T-helper 1 cell treated with Interleukin-12 subunit alpha and Interleukin-12 subunit beta and Interleukin-4 antibody, amounts not matched to agents 30 μg/mL and 1 μg/mL, for 36 hours (primary cell): ENCODE measurements at regions not wholly inside any gene's neighbourhood (a gene's known extent, or its start where the extent isn't known, plus 50 kb on each side); places are given as distances from the start of the nearest gene placed in this dataset.
"Not testable (repeated sequence)": the region's sequence is repeated elsewhere in the genome, so short reads cannot be mapped to it uniquely, and the experiment has no call there.

Source experiments
- H3K27ac Mint-ChIP-seq: one replicate; pipeline ENCODE4 v1.8.0; 2021; ENCODE audit warnings: mild to moderate bottlenecking, mixed read lengths
- H3K27me3 Mint-ChIP-seq: one replicate; pipeline ENCODE4 v1.8.0; 2021; ENCODE audit warnings: low read depth, mixed read lengths
- H3K36me3 Mint-ChIP-seq: one replicate; pipeline ENCODE4 v1.8.0; 2021; ENCODE audit warnings: low read depth, mixed read lengths
- H3K4me1 Mint-ChIP-seq: one replicate; pipeline ENCODE4 v1.8.0; 2021; ENCODE audit warnings: low read depth, mixed read lengths
- H3K4me3 Mint-ChIP-seq: one replicate; pipeline ENCODE4 v1.8.0; 2021; ENCODE audit warnings: mild to moderate bottlenecking, moderate library complexity, mixed read lengths
- H3K9me3 Mint-ChIP-seq: one replicate; pipeline ENCODE4 v1.8.0; 2021; ENCODE audit warnings: mixed read lengths

GRCh38 chr3:174460831-174461230, 398.3 kb upstream of the NAALADL2 start:
- no peak overlapping the region for H3K4me3 Mint-ChIP-seq
- no peaks in the 10 kb centered on the region for H3K4me1 Mint-ChIP-seq
- no peaks in the 10 kb centered on the region for H3K27me3 Mint-ChIP-seq

DNA sequence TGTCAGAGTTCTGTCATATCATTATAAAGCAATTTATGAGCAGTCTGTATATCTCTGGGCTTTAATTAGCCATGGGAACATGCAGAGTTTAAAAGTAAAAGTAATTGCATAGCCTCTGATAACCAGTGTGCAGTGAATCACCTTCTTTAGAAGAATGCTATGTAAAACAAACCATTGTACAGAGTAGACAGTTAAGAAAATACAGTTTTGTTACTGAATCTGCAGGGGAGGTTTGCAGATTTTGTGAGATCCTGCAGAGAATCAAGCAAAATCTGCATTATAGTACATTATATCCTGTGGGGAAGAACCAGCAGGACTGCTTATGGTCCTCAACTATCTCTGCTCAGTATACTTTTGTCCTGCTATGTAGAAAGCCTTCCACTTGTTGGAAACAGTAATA, 396.2 kb upstream of the NAALADL2 start:
- H3K27ac Mint-ChIP-seq: no peak overlapping the region
- no peak overlapping the region for H3K4me3 Mint-ChIP-seq
- H3K9me3 Mint-ChIP-seq: no peaks in the 10 kb centered on the region
- no peaks in the 10 kb centered on the region for H3K4me1 Mint-ChIP-seq
- H3K36me3 Mint-ChIP-seq: no peaks in the 10 kb centered on the region
- no peaks in the 10 kb centered on the region for H3K27me3 Mint-ChIP-seq

More at GRCh38 chr3:174460831-174461230, 398.3 kb upstream of the NAALADL2 start:
- H3K9me3 Mint-ChIP-seq: no peaks in the 10 kb centered on the region
- H3K27ac Mint-ChIP-seq: no peak overlapping the region
- no peaks in the 10 kb centered on the region for H3K36me3 Mint-ChIP-seq

- no peaks in the 10 kb centered on the region for H3K9me3 Mint-ChIP-seq
Observed at GRCh38 chr3:174465177-174465576, 394.0 kb upstream of the NAALADL2 start.

GRCh38 chr3:174466471-174467054, 392.6 kb upstream of the NAALADL2 start:
- H3K27ac Mint-ChIP-seq: no peak overlapping the region
- no peaks in the 10 kb centered on the region for H3K36me3 Mint-ChIP-seq
- no peaks in the 10 kb centered on the region for H3K27me3 Mint-ChIP-seq
- H3K4me1 Mint-ChIP-seq: no peaks in the 10 kb centered on the region
- no peak overlapping the region for H3K4me3 Mint-ChIP-seq
- no peaks in the 10 kb centered on the region for H3K9me3 Mint-ChIP-seq

More at GRCh38 chr3:174465177-174465576, 394.0 kb upstream of the NAALADL2 start:
- Mint-ChIP-seq H3K27ac (no peak overlapping the region), H3K4me3 (no peak overlapping the region), H3K4me1 (no peaks in the 10 kb centered on the region), H3K27me3 (no peaks in the 10 kb centered on the region), H3K36me3 (no peaks in the 10 kb centered on the region)

- Mint-ChIP-seq H3K4me1 (no peaks in the 10 kb centered on the region), H3K36me3 (no peaks in the 10 kb centered on the region), H3K9me3 (no peaks in the 10 kb centered on the region), H3K27ac (no peak overlapping the region), H3K4me3 (no peak overlapping the region), H3K27me3 (no peaks in the 10 kb centered on the region)
Observed at GRCh38 chr3:174477491-174477890, 381.6 kb upstream of the NAALADL2 start.

- Mint-ChIP-seq H3K4me1 (no peaks in the 10 kb centered on the region), H3K4me3 (no peak overlapping the region), H3K27ac (no peak overlapping the region), H3K36me3 (no peaks in the 10 kb centered on the region), H3K27me3 (no peaks in the 10 kb centered on the region), H3K9me3 (no peaks in the 10 kb centered on the region)
Observed at GRCh38 chr3:174480767-174481166, 378.4 kb upstream of the NAALADL2 start.

- Mint-ChIP-seq H3K27me3 (no peaks in the 10 kb centered on the region), H3K4me1 (no peaks in the 10 kb centered on the region), H3K9me3 (no peaks in the 10 kb centered on the region), H3K27ac (no peak overlapping the region), H3K4me3 (no peak overlapping the region), H3K36me3 (no peaks in the 10 kb centered on the region)
Observed at GRCh38 chr3:174482541-174482940, 376.6 kb upstream of the NAALADL2 start.

DNA sequence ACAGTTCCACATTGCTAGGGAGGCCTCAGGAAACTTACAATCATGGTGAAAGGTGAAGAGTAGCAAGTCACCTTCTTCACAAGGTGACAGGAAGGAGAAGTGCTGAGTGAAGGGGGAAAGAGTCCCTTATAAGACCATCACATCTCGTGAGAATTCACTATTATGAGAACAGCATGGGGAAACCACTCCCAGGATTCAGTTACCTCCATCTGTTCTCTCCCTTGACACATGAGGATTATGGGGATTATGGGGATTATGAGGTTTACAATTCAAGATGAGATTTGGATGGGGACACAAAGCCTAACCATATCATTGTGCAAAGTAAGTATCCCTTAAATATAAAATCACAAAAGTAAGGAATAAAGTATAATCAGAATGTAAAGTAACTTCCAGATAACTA, 375.9 kb upstream of the NAALADL2 start:
- no peaks in the 10 kb centered on the region for H3K9me3 Mint-ChIP-seq
- no peaks in the 10 kb centered on the region for H3K27me3 Mint-ChIP-seq
- no peak overlapping the region for H3K27ac Mint-ChIP-seq
- no peak overlapping the region for H3K4me3 Mint-ChIP-seq
- no peaks in the 10 kb centered on the region for H3K4me1 Mint-ChIP-seq
- H3K36me3 Mint-ChIP-seq: no peaks in the 10 kb centered on the region

DNA sequence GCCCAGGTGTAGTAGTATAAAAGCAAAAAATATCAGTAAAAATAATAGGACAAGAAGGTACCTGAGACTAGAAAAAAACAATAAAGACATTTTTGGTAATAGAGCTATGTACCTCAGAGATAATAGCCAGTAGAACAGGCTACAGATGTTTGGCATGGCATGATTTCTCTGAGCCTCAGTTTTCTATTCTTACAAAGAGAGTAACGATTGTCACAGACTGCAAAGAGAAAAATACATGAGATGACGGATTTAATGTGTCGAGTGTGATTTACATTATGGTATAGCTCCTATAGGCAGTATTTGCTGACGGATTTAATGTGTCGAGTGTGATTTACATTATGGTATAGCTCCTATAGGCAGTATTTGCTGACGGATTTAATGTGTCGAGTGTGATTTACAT, 375.3 kb upstream of the NAALADL2 start:
- not testable (repeated sequence) for H3K4me1 Mint-ChIP-seq, H3K4me3 Mint-ChIP-seq, H3K27me3 Mint-ChIP-seq, H3K36me3 Mint-ChIP-seq, H3K27ac Mint-ChIP-seq, H3K9me3 Mint-ChIP-seq

GRCh38 chr3:174488527-174488926, 370.6 kb upstream of the NAALADL2 start:
- H3K4me1 Mint-ChIP-seq: no peaks in the 10 kb centered on the region
- no peak overlapping the region for H3K27ac Mint-ChIP-seq
- H3K27me3 Mint-ChIP-seq: no peaks in the 10 kb centered on the region
- H3K9me3 Mint-ChIP-seq: no peaks in the 10 kb centered on the region
- no peak overlapping the region for H3K4me3 Mint-ChIP-seq
- no peaks in the 10 kb centered on the region for H3K36me3 Mint-ChIP-seq

GRCh38 chr3:174495311-174495710, 363.8 kb upstream of the NAALADL2 start:
- Mint-ChIP-seq H3K27me3 (no peaks in the 10 kb centered on the region), H3K36me3 (no peaks in the 10 kb centered on the region), H3K27ac (no peak overlapping the region), H3K9me3 (no peaks in the 10 kb centered on the region), H3K4me1 (no peaks in the 10 kb centered on the region), H3K4me3 (no peak overlapping the region)

DNA sequence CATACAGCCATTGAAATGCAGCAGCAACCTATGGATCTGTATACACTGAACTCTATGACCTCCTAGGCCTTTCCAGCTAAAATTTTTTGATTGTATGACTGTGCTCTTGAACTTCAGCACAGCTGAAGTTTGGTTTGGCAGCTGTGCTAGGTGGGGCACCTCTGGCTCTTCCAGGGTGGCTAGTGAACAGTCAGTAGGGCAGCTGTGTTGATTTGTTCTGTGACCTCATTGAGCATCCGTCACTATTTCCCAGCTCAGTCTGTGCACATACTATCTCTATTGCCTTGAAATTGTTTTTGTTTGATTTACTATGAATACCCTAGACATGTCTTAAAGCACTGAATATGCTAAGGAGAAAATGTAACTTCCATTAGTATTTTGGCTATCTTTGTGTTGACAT, 363.2 kb upstream of the NAALADL2 start:
- Mint-ChIP-seq H3K27ac (no peak overlapping the region), H3K4me3 (no peak overlapping the region), H3K36me3 (no peaks in the 10 kb centered on the region), H3K4me1 (no peaks in the 10 kb centered on the region), H3K9me3 (no peaks in the 10 kb centered on the region), H3K27me3 (no peaks in the 10 kb centered on the region)

- H3K4me1 Mint-ChIP-seq: no peaks in the 10 kb centered on the region
- H3K9me3 Mint-ChIP-seq: no peaks in the 10 kb centered on the region
- H3K27me3 Mint-ChIP-seq: no peaks in the 10 kb centered on the region
- no peak overlapping the region for H3K4me3 Mint-ChIP-seq
- H3K27ac Mint-ChIP-seq: no peak overlapping the region
- no peaks in the 10 kb centered on the region for H3K36me3 Mint-ChIP-seq
Observed at GRCh38 chr3:174498638-174499037, 360.5 kb upstream of the NAALADL2 start.

- Mint-ChIP-seq H3K4me1 (no peaks in the 10 kb centered on the region), H3K36me3 (no peaks in the 10 kb centered on the region), H3K27ac (no peak overlapping the region), H3K9me3 (no peaks in the 10 kb centered on the region), H3K4me3 (no peak overlapping the region), H3K27me3 (no peaks in the 10 kb centered on the region)
Observed at GRCh38 chr3:174505266-174505665, 353.9 kb upstream of the NAALADL2 start.

- no peaks in the 10 kb centered on the region for H3K27me3 Mint-ChIP-seq
- H3K4me3 Mint-ChIP-seq: no peak overlapping the region
- H3K36me3 Mint-ChIP-seq: no peaks in the 10 kb centered on the region
- H3K27ac Mint-ChIP-seq: no peak overlapping the region
- H3K9me3 Mint-ChIP-seq: peaks cover 3% of the 10 kb centered on the region
- no peaks in the 10 kb centered on the region for H3K4me1 Mint-ChIP-seq
Observed at GRCh38 chr3:174524203-174524602, 334.9 kb upstream of the NAALADL2 start.

GRCh38 chr3:174529298-174529697, 329.8 kb upstream of the NAALADL2 start:
- H3K27me3 Mint-ChIP-seq: no peaks in the 10 kb centered on the region
- H3K9me3 Mint-ChIP-seq: no peaks in the 10 kb centered on the region
- H3K4me3 Mint-ChIP-seq: no peak overlapping the region
- no peaks in the 10 kb centered on the region for H3K36me3 Mint-ChIP-seq
- H3K27ac Mint-ChIP-seq: no peak overlapping the region
- H3K4me1 Mint-ChIP-seq: no peaks in the 10 kb centered on the region
